ENCODE measurements at regions not wholly inside any gene's neighbourhood (a gene's known extent, or its start where the extent isn't known, plus 50 kb on each side); places are given as distances from the start of the nearest gene placed in this dataset.

DNA sequence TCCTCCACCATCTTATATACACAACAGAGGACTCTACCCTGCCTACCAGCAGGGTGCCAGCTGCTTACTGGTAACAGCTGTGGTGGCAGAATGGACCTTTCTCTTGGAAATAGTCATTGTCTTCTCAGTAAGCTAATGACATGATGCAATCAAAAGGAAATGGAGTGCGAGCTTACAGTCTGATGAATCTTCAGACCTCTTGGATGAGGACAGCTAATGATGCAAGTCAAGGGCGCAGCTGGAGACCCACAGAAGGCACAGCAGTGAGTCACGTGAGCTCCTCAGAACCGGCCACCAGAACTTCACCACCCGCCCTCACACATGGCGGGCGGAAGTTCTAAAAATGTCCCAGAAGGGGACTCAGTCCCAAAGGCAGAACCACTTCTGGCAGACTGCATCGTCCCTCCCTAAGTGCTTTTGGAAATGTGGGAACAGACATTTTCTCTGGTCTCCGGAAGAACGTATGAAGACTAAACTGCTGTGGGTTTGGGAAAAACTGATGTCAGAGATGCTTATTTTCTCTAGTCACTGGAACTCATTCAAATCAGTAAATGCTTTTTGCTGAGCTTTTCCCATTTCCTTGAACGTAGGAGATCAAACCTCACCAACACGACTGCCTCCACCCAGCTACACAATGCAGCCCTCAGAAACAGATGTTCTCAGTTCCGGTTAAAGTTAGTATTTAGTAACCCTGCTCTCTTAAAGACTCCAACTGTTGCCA, 96.4 kb downstream of the FAS start:
- no peak overlapping the region for H3K27ac ChIP-seq (ENCODE audit: insufficient read depth, low read depth, low read length)
- POLR2A ChIA-PET, result no interaction called here

More for the DNA sequence above, 96.4 kb downstream of the FAS start:
- Histone ChIP-seq H4K20me1 (replicated peaks; ENCODE audit: control insufficient read depth, extremely low read depth, insufficient read depth, low read length) (no peaks in the 10 kb centered on the region), H3K4me2 (ENCODE audit: insufficient read depth, low read length) (no peak overlapping the region), H3K79me2 (ENCODE audit: control insufficient read depth, insufficient read depth, low read length) (no peaks in the 10 kb centered on the region), H3K27me3 (ENCODE audit: control insufficient read depth in 2 of 2, insufficient read depth in 2 of 2, low read length in 2 of 2) (no peaks in the 10 kb centered on the region), H3K9me1 (replicated peaks; ENCODE audit: control insufficient read depth, extremely low read depth, insufficient read depth, low read length) (no peaks in the 10 kb centered on the region), H3K9me3 (replicated peaks; ENCODE audit: control insufficient read depth, insufficient read depth, low read length) (no peaks in the 10 kb centered on the region), H3K36me3 (ENCODE audit: control insufficient read depth in 2 of 2, extremely low read depth in 1 of 2, insufficient read depth in 2 of 2, low read length in 2 of 2) (no peaks in the 10 kb centered on the region), H3K4me3 (replicated peaks in 1 of 3; ENCODE audit: insufficient read depth in 1 of 3, low read depth in 1 of 3, low read length in 3 of 3) (no peak overlapping the region), H2AFZ (ENCODE audit: low read depth, low read length) (peak overlapping the region; percentile 13), H3K4me1 (ENCODE audit: control insufficient read depth, extremely low read depth, insufficient read depth, low read length) (peaks cover 5% of the 10 kb centered on the region), H3K9ac (replicated peaks; ENCODE audit: extremely low read depth, insufficient read depth, low read length) (no peak overlapping the region)
- intact Hi-C loops (cut with micrococcal nuclease) (no loop called here), dilution Hi-C loops (cut with MboI; ENCODE audit: extremely low pct_ligation_motif_present, low sequenced_read_pairs) (no loop called here)
- CTCF ChIA-PET, result interaction anchor here (1.1 kb wide), 1 partner anchor 12 kb away, joined by 3 read pairs; no protein-coding TSS in a partner anchor
- TF ChIP-seq POLR2AphosphoS5 (IDR thresholded peaks at IDR 0.05; ENCODE audit: insufficient read depth, low read depth, low read length) (no peak), POLR2A (IDR thresholded peaks at IDR 0.05; ENCODE audit: low read depth, low read length) (no peak), JUN (IDR thresholded peaks at IDR 0.05; ENCODE audit: borderline replicate concordance, insufficient read depth, insufficient read length, low read depth) (no peak), MYC (IDR thresholded peaks at IDR 0.05; ENCODE audit: low read depth, low read length) (no peak), EZH2 (IDR thresholded peaks at IDR 0.05; ENCODE audit: borderline replicate concordance, low read depth, low read length, severe bottlenecking) (no peak), GATA2 (IDR thresholded peaks at IDR 0.05; ENCODE audit: insufficient read depth, insufficient read length, low read depth, low read length) (no peak), FOS (IDR thresholded peaks at IDR 0.05; ENCODE audit: borderline replicate concordance, insufficient read depth, low read length) (no peak)
- TF ChIP-seq, protein P1, sequence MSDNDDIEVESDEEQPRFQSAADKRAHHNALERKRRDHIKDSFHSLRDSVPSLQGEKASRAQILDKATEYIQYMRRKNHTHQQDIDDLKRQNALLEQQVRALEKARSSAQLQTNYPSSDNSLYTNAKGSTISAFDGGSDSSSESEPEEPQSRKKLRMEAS (IDR thresholded peaks at IDR 0.05; ENCODE audit: insufficient read depth, insufficient read length), result no peak
- TF ChIP-seq, protein P2, sequence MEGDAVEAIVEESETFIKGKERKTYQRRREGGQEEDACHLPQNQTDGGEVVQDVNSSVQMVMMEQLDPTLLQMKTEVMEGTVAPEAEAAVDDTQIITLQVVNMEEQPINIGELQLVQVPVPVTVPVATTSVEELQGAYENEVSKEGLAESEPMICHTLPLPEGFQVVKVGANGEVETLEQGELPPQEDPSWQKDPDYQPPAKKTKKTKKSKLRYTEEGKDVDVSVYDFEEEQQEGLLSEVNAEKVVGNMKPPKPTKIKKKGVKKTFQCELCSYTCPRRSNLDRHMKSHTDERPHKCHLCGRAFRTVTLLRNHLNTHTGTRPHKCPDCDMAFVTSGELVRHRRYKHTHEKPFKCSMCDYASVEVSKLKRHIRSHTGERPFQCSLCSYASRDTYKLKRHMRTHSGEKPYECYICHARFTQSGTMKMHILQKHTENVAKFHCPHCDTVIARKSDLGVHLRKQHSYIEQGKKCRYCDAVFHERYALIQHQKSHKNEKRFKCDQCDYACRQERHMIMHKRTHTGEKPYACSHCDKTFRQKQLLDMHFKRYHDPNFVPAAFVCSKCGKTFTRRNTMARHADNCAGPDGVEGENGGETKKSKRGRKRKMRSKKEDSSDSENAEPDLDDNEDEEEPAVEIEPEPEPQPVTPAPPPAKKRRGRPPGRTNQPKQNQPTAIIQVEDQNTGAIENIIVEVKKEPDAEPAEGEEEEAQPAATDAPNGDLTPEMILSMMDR (IDR thresholded peaks at IDR 0.05; ENCODE audit: extremely low read depth in 1 of 2, insufficient read depth in 1 of 2, low read depth in 1 of 2, low read length in 2 of 2), result no peak
- FAIRE-seq (no peak), DNase-seq (ENCODE audit: low read depth, low spot score) (no peak)
- BruUV-seq (replicated peaks), result no TSS peak
